Left lung (tissue), 4 donors: ENCODE measurements at regions not wholly inside any gene's neighbourhood (a gene's known extent, or its start where the extent isn't known, plus 50 kb on each side); places are given as distances from the start of the nearest gene placed in this dataset.
"Not testable (repeated sequence)": the region's sequence is repeated elsewhere in the genome, so short reads cannot be mapped to it uniquely, and the experiment has no call there.

Experiments
- ATAC-seq: fragments of 200-7000 bp; cut with Tn5 transposase; one replicate; pipeline ENCODE4 v1.9.1; 2020; ENCODE audit warnings: moderate library complexity
- DNase-seq, 4 donors: peaks; one replicate each; pipeline ENCODE4 v3.0.0-alpha.2; 2013 to 2020
- H3K27ac ChIP-seq, 2 donors: fragments of 200-600 bp; sonication (generic) in 1 of 2; one replicate each; pipeline versions ENCODE4 v1.5.0 to v1.8.0; 2020 to 2021
- H3K27me3 ChIP-seq, 2 donors: fragments of 200-600 bp; sonication (generic) in 1 of 2; one replicate each; pipeline versions ENCODE4 v1.5.0 to v1.8.0; 2020 to 2021
- H3K36me3 ChIP-seq, 2 donors: fragments of 200-600 bp; sonication (generic) in 1 of 2; one replicate each; pipeline versions ENCODE4 v1.5.0 to v1.8.0; 2020 to 2021
- H3K4me1 ChIP-seq, 2 donors: fragments of 200-600 bp; one replicate each; pipeline ENCODE4 v1.8.0; 2021
- H3K4me3 ChIP-seq, 2 donors: fragments of 200-600 bp; sonication (generic) in 1 of 2; one replicate each; pipeline versions ENCODE4 v1.5.0 to v1.8.0; 2020 to 2021; ENCODE audit warnings: mild to moderate bottlenecking in 1 of 2
- H3K9me3 ChIP-seq, 2 donors: fragments of 200-600 bp; sonication (generic) in 1 of 2; one replicate each; pipeline versions ENCODE4 v1.5.0 to v1.8.0; 2020 to 2021
- intact Hi-C, 2 donors: fragments of 100-400 bp; cut with DNase I; formaldehyde crosslinking; loops; one replicate each; pipeline versions ENCODE4 v1.11.2 to v1.14.2; 2022
- TF ChIP-seq, protein P1 (sequence below), 2 donors: fragments of 200-600 bp; sonication (generic) in 1 of 2; IDR thresholded peaks; one replicate each; pipeline versions ENCODE4 v1.5.0 to v1.8.0; 2021; ENCODE audit warnings: antibody characterized with exemption in 2 of 2
- donor health status: DM: no; HTN: yes; CAD: no.
- donor health status: DM: no; HTN: no; CAD: no.

DNA sequence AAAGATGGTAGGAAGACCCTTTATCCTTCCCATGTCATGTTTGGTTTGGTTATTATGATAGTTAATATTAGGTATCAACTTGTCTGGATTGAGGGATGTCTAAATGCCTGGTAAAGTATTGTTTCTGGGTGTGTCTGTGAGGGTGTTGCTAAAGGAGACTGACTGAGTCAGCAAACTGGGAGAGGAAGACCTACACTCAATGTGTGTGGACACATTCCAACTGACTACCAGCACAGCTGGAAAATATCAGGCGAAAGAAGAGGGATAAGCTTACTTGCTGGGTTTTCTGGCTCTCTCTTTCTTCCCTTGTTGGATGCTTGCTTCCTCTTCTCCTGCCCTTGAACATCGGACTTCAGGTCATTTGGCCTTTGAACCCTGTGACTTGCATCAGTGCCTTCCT, 1227.6 kb upstream of the EPHA6 start:
- DNase-seq (no peak), ATAC-seq (no peak)
- TF ChIP-seq, protein P1, sequence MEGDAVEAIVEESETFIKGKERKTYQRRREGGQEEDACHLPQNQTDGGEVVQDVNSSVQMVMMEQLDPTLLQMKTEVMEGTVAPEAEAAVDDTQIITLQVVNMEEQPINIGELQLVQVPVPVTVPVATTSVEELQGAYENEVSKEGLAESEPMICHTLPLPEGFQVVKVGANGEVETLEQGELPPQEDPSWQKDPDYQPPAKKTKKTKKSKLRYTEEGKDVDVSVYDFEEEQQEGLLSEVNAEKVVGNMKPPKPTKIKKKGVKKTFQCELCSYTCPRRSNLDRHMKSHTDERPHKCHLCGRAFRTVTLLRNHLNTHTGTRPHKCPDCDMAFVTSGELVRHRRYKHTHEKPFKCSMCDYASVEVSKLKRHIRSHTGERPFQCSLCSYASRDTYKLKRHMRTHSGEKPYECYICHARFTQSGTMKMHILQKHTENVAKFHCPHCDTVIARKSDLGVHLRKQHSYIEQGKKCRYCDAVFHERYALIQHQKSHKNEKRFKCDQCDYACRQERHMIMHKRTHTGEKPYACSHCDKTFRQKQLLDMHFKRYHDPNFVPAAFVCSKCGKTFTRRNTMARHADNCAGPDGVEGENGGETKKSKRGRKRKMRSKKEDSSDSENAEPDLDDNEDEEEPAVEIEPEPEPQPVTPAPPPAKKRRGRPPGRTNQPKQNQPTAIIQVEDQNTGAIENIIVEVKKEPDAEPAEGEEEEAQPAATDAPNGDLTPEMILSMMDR (IDR thresholded peaks at IDR 0.05): no peak
- Histone ChIP-seq H3K27me3 (no peaks in the 10 kb centered on the region), H3K4me1 (no peaks in the 10 kb centered on the region), H3K36me3 (no peaks in the 10 kb centered on the region), H3K27ac (no peak overlapping the region), H3K4me3 (no peak overlapping the region), H3K9me3 (peaks cover 0 to 9% of the 10 kb centered on the region in 2 donors)
- intact Hi-C loops: no loop called here

DNA sequence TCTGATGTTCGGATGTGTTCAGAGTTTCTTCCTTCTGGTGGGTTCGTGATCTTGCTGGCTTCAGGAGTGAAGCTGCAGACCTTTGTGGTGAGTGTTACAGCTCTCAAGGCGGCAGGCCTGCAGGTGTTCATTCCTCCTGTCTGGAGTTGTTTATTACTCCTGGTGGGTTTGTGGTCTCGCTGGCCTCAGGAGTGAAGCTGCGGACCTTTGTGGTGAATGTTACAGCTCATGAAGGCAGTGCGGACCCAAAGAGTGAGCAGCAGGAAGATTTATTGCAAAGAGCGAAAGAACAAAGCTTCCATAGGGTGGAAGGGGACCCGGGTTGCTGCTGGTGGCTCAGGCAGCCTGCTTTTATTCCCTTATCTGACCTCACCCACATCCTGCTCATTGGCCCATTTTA, 1226.8 kb upstream of the EPHA6 start:
- H3K27me3 ChIP-seq, ATAC-seq, H3K4me1 ChIP-seq, H3K9me3 ChIP-seq, H3K36me3 ChIP-seq, intact Hi-C loops, DNase-seq, H3K27ac ChIP-seq, H3K4me3 ChIP-seq: not testable (repeated sequence)

DNA sequence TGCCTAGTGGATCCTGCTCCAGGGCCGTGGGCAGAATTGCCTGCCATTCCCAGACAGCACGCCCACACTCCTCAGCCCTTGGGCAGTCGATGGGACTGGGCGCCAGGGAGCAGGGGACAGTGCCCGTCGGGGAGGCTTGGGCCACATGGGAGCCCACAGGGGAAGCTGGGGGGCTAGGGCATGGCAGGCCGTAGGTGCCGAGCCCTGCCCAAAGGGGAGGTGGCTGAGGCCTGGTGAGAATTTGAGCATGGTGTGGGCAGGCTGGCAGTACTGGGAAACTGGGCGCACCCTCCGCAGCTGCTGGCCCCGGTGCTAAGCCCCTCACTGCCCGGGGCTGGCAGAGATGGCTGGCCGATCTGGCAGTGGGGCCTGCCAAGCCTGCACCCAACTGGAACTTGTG, 1225.9 kb upstream of the EPHA6 start:
- intact Hi-C loops: no loop called here
- Histone ChIP-seq H3K4me3 (no peak overlapping the region), H3K9me3 (peaks cover 0 to 9% of the 10 kb centered on the region in 2 donors), H3K36me3 (no peaks in the 10 kb centered on the region), H3K27ac (no peak overlapping the region), H3K27me3 (no peaks in the 10 kb centered on the region), H3K4me1 (no peaks in the 10 kb centered on the region)
- DNase-seq (peak in 1 of 4 donors; percentile 62), ATAC-seq (no peak)
- TF ChIP-seq, protein P1 (IDR thresholded peaks at IDR 0.05): no peak

DNA sequence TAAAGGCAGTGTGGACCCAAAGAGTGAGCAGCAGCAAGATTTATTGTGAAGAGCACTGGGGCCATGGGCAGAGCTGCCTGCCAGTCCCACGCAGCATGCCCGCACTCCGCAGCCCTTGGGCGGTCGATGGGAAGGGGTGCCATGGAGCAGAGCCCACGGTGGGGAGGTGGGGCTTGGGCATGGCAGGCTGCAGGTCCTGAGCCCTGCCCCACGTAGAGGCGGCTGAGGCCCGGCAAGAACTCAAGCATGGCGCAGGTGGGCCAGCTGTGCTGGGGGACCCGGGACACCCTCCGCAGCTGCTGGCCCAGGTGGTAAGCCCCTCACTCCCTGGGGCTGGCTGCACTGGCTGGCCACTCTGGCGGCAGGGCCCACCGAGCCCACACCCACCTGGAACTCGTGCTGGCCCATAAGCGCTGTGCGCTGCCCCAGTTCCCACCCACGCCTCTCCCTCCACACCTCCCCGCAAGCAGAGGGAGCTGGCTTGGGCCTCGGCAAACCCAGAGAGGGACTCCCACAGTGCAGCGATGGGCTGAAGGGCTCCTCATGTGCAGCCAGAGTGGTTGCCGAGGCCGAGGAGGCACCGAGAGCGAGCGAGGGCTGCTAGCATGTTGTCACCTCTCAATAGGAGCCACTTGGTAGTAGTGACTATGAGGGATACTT, 1218.8 kb upstream of the EPHA6 start:
- Histone ChIP-seq H3K9me3 (peaks cover 0 to 4% of the 10 kb centered on the region in 2 donors), H3K36me3 (no peaks in the 10 kb centered on the region), H3K4me1 (no peaks in the 10 kb centered on the region), H3K27me3 (no peaks in the 10 kb centered on the region), H3K27ac (no peak overlapping the region), H3K4me3 (no peak overlapping the region)
- DNase-seq (peak in 1 of 4 donors; percentile 53), ATAC-seq (no peak)
- TF ChIP-seq, protein P1 (IDR thresholded peaks at IDR 0.05): no peak
- intact Hi-C loops: no loop called here

DNA sequence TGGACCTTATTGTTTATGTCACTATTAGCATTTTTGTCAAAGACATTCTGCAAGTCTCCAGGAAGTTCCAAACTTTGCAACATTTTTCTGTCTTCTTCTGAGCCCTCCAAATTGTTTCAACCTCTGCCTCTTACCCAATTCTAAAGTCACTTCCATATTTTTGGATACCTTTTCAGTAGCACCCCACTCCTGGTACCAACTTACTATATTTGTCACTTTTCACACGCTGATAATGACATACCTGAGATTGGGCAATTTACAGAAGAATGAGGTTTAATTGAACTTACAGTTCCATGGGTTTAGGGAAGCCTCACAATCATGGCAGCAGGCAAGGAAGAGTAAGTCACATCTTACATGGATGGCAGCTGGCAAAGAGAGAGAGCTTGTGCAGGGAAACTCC, 1206.5 kb upstream of the EPHA6 start:
- TF ChIP-seq, protein P1 (IDR thresholded peaks at IDR 0.05): no peak
- Histone ChIP-seq H3K4me3 (no peak overlapping the region), H3K4me1 (no peaks in the 10 kb centered on the region), H3K9me3 (peaks cover 0 to 29% of the 10 kb centered on the region in 2 donors), H3K27me3 (no peaks in the 10 kb centered on the region), H3K36me3 (no peaks in the 10 kb centered on the region), H3K27ac (no peak overlapping the region)
- no peak for DNase-seq
- no peak for ATAC-seq
- intact Hi-C loops: no loop called here

DNA sequence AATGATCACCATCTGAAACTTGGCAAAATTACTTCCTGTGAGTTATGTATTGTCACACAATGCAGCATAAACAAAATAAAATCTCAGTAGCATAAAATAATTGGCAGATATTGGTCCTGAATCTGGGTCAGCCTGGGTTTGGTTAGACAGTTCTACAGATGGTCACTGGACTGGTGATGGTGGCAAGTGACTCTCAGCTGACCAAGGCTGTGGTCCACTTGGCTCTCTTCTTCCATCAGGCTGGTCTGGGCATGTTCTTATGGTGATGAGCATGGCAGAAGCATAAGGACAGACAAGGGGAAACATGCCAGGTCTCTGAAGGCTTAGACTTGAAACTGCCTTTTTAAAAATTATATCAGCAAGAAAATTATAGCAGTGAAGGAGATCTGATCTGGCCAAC, 1205.0 kb upstream of the EPHA6 start:
- no peak overlapping the region for H3K4me3 ChIP-seq
- H3K4me1 ChIP-seq: no peaks in the 10 kb centered on the region
- TF ChIP-seq, protein P1 (IDR thresholded peaks at IDR 0.05): no peak
- peaks cover 0 to 29% of the 10 kb centered on the region in 2 donors for H3K9me3 ChIP-seq
- H3K36me3 ChIP-seq: no peaks in the 10 kb centered on the region
- no peak for DNase-seq
- no peaks in the 10 kb centered on the region for H3K27me3 ChIP-seq
- H3K27ac ChIP-seq: no peak overlapping the region
- intact Hi-C loops: no loop called here
- no peak for ATAC-seq
